NCI-H446 treated with DMSO at 0.1 percent for 48 hours (cell line): ENCODE measurements at regions not wholly inside any gene's neighbourhood (a gene's known extent, or its start where the extent isn't known, plus 50 kb on each side); places are given as distances from the start of the nearest gene placed in this dataset.

Experiments used
- DNase-seq: peaks from one replicate; lab custom pipeline; 2025; lab: John Stamatoyannopoulos, UW

- DNase-seq = no peak
These were observed 115.7 kb upstream of the P2RY1 start for GRCh38 chr3:152719264-152719663.

DNA sequence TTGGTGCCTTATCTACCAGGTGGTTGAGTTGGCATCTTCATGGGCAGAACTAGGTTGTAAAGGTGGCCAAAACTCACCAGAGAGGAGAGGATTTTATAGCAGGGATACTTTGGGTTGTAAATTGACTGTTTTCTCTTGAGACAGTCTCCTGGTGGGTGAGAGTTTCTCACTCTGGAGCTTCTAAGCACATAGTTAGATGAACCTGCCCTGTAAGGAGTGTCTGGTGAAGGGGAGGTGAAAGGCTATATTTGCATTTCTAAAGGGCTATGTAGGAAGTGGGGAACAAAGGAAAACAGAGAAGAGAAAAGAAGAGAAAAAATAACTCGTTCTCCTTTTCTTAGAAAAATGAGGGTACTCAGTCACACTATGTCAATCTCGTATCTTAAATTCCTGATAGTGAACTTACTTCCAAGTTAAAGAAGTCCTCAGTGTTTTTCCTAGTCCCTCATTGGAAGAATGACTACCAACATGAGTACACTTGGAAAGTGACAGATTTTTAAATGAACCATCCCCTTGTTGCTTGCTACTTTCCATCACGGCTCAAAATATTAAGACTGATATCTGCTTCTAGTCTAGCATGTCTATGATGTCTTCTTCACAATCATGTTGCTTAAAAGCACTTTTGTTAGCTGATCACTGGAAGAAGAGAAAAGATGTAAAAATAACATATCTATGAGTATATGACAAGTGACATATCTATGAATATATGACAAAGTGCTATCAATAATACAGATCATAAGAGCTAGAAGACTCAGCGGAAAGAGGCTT is 113.8 kb upstream of the P2RY1 start:
- DNase-seq = no peak

DNA sequence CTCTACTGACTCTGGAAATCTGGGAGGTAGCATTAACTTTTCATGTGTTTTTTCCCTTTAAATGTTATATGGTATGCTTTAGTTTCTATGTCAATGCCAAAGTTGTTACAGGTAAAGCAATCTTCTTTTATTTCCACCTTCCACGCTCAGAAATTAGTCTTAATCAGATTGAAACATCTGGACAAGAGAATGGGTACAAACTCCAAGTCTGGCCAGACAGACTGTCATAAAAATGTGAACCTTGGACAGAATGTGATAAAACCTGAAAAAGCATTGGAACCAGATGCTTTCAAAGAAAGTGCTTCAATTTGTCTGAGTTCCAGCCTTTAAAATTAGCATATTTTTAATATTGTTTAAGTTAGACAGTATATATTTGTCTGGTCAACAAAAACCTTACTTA is 110.7 kb upstream of the P2RY1 start:
- no peak for DNase-seq

GRCh38 chr3:152728231-152728980 is 106.5 kb upstream of the P2RY1 start:
- DNase-seq = no peak

DNA sequence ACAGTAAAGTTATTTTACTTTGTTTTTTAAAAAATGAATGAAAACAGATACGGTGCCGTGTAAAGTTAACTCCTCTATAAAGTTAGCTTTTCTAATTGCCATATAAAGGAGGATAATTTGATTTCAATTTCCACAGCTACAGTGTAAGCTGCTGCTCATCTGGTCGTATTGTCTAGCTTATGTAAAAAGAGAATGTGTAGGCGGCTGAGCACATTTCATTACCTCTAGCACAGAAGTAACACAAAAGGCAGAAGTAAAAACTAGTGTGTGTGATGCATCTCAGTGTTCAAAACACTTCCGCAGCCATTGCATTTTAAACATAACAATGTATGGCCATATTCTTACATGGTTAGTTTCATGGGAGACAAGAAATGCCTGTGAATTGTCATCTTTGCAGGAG is 105.0 kb upstream of the P2RY1 start:
- DNase-seq = no peak

DNA sequence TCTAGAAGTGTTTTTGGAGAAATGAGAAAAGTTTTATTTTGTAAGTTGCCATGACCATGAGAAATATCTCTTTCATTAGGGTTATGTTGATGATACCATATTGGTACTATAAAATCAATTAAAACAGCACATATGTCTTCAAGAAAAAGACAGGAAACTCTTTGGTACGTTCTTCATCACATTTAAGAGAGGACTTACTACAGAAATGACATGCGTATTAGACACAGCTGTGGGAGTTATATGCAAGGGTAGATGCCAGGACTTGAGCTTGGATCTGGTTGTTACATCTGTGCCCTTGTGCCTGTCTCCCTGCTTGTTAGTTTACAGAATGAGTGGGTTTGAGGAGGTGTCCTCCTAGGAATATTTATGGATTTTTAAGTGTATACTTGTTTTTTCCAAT is 103.4 kb upstream of the P2RY1 start:
- no peak for DNase-seq

DNA sequence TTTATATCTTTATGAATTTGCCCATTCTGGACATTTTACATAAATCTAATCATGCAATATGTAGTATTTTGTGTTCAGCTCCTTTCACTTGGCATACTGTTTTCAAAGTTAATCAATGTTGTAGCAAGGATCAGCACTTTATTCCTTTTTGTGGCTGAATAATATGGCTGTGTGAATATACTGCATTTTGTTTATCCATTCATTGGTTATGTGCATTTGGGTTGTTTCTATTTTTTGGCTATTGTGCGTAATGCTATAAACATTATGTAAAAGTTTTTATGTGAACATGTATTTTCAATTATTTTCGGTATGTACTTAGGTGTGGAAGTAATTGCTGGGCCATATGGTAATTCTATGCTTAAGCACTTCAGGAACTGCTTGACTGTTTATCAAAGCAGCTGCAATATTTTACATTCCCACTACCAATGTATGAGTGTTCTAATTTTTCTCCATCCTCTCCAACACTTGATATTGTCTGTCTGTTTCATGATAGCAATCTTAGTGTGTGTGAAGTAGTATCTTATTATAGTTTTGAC is 101.3 kb upstream of the P2RY1 start:
- no peak for DNase-seq

DNA sequence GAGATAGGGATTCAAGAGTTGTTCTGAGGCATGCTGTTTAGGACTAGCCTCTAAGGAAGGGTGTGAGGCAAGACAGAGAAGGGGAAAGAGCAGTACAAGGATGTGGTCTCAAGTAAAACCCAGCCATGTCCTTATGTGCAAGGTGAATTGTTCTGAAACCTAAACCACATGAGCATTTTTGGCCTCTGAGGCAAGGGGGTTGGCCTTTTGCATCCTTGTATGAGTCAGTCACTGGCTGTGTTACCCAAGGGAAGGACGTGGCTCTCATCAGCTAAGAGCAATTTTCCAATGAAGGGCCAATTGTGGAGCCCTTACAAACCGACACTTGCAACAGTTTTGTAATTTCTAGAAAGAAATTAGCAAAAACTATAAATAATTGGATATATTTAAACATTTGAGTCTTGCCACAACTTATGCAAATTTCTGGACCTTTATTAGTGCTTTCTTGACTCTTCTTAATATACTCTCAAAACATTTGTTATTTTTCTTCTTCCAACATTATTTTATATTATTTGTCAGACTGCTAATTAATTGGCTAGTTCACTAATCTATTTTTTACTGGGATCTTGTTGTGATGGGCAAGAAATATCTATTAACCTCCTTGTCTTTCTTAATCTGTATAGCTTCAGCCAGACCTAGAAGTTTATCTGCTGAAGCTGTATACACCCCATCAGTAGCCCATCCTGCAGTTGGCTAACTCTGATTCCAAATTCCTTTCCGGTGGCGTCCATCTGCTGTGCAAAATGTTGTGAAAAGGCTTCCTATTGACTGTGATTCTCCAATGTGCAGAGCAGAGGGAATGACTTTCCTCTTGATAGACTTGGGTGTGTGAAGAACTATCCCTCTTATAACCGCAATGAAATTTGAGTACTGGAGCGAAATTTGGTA is 97.7 kb upstream of the P2RY1 start:
- no peak for DNase-seq

DNA sequence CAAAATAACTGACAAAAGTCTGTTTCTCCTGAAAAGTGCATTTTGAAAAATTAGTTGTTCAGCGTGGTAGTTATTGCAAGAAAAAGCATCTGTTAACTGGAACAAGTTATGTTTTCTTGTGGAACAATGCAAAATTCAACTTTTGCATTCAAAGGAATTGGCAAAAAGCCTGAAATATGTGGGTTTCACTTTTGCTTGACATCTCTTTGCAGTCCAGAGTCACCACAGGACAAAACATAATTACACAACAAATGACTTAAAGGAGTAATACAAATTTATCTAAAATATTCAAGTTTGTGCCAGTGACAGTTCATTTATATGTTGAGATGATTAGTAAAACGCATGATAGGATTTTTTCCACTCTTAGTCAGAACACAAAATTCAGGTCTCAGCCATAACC is 96.3 kb upstream of the P2RY1 start:
- DNase-seq = no peak

- no peak for DNase-seq
These were observed 92.3 kb upstream of the P2RY1 start for GRCh38 chr3:152742368-152743347.

DNA sequence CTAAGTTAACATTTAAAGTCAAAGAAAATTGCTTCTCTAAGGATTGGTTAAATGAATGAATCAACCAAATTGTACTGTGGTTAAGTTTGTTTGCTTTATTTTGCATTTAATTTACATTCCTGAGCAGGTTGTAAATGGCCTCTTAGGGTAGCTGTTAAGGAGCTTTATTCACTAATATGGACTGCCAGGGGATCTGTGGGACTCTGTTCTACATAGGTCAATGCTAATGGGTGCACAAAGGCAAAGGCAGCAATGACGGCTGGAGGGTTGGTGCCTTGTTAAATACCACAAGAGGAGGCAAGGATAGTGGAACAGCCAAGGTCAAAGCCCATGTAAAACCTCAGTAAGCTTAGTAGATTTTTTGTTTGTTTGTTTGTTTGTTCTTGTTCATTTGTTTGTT is 89.3 kb upstream of the P2RY1 start:
- DNase-seq = no peak

DNA sequence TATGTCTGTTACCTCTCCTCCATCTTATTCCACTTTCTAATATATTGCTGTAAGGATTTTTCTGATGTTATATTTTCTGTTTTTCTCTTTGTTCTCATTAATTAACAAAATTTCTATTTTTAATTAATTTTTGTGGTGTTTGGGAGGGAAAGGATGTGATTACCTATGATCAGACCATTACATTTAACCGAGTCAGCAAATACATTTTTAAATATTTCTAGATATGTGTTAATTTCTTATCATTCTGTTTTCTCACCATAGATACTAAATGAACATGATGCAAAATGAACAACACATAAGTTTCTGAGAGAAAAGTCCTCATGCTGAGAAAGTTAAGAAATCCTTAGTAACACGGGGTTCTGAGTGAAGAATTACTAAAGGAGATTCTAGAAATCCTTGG is 80.6 kb upstream of the P2RY1 start:
- no peak for DNase-seq

GRCh38 chr3:152756807-152757206 is 78.1 kb upstream of the P2RY1 start:
- no peak for DNase-seq

DNA sequence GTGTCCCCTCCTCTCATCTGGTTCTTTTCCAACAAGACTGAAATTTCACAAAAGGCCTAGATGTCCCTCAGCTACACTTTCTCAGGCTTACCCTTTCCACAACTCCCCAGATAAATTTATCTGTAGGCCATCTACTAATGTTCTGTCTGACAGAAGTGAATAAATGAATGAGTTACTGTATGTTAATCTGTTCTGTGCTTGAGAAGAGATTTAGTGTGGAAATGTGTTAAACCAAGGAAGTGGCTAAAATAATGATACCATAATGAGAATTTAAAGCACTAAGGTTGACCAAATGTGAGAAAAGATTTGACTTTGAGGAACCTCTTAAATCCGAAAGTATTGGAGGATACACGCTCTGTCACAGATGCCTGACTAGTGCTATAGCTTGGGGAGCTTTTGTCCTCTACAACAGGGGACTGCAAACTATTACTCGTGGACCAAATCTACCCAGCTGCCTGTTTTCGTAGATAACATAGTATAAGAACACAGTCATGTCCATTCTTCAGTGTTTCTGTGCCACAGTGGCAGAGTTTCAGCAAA is 74.8 kb upstream of the P2RY1 start:
- no peak for DNase-seq

GRCh38 chr3:152760591-152760990 is 74.3 kb upstream of the P2RY1 start:
- DNase-seq = no peak

GRCh38 chr3:152768478-152768877 is 66.5 kb upstream of the P2RY1 start:
- no peak for DNase-seq

DNA sequence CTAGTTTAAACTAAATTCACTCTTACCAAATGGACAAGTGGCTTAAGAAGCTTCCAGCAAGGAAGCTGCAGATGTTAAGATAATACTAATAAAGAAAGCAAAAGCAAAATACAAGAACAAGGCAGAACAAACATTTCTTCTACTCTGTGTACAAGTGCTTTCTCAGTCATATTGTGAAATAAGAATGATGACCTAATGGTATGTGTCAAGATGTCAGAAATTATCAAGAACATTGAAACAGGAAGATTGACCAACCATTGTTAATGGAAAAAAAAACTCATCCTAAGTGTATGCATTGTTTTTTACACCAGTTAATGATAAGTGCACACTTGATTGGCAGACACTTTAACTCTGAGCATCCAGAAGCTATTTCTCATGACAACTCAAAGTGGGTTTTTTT is 65.4 kb upstream of the P2RY1 start:
- DNase-seq = no peak

DNA sequence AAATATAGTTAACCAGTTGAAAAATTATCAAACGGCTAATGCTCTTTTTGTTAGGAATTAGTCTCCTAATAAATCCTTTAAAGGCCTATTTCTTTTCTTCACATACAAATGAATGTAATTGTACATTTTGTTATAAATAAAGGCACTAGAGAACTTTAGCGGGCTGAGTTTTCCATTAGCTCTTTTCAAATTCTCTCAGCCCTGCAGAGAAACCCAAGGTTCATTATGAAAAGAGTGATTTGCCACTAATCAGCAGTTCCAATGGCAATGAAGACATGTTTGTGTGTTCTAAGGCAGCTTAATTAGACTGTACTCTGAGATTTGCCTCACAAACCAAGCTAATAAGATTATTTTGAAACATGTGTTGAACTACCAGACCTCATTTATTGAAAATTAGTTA is 64.6 kb upstream of the P2RY1 start:
- no peak for DNase-seq

GRCh38 chr3:152771120-152771519 is 63.8 kb upstream of the P2RY1 start:
- DNase-seq = no peak

- no peak for DNase-seq
These were observed 62.2 kb upstream of the P2RY1 start for GRCh38 chr3:152772674-152773225.

GRCh38 chr3:152773633-152774032 is 61.3 kb upstream of the P2RY1 start:
- DNase-seq = no peak
